ENCODE measurements at regions not wholly inside any gene's neighbourhood (a gene's known extent, or its start where the extent isn't known, plus 50 kb on each side); places are given as distances from the start of the nearest gene placed in this dataset.

- TF ChIP-seq CTCF (IDR thresholded peaks at IDR 0.05) (no peak), POLR2A (IDR thresholded peaks at IDR 0.05) (no peak)
Measured at GRCh38 chr5:93278896-93279295, 302.1 kb downstream of the NR2F1-AS1 start.
